SIG-M5 treated with dmso at 0.1 percent for 504 hours (cell line): ENCODE measurements at regions not wholly inside any gene's neighbourhood (a gene's known extent, or its start where the extent isn't known, plus 50 kb on each side); places are given as distances from the start of the nearest gene placed in this dataset.
A peak's percentile ranks its signal among the peaks of the same experiment; 100 is the strongest.
"Not testable (repeated sequence)": the region's sequence is repeated elsewhere in the genome, so short reads cannot be mapped to it uniquely, and the experiment has no call there.

Experiments
- DNase-seq: peaks from one replicate; lab custom pipeline; 2025; ENCODE audit not compliant: unreplicated experiment; lab: John Stamatoyannopoulos, UW

DNA sequence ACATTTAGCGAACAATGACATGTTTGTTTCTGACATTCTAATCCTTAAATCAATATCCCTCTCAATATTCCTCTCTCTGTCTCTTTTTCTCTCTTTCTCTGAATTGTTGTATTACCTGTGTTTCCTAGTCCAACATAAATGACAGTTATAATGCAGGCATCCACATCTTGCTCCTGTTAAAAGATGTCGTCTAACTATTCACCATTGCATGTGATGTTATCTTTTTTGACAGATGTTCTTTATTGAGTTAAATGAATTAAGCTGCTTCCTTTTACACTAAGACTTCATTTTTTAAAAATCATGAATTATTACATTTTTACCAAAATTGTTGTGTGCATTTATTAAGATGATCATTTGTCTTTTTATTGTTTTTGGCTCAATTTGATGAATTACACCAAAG, 527.5 kb downstream of the PRR16 start:
- DNase-seq, result no peak

DNA sequence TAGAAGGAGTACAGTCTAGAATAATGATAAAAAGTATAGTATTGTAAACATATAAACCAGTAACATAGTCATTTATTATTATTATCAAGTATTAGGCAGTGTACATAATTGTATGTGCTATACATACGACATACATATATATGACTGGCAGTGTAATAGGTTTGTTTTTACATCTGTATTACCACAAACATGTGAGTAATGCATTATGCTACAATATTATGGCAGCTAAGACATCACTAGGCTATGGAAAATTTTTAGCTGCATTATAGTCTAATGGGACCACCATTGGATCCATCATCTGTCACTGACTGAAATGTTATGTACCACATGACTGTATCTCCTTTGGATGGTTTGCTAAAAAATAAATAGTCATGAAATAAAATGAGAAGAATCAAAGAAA, 530.0 kb downstream of the PRR16 start:
- no peak for DNase-seq

DNA sequence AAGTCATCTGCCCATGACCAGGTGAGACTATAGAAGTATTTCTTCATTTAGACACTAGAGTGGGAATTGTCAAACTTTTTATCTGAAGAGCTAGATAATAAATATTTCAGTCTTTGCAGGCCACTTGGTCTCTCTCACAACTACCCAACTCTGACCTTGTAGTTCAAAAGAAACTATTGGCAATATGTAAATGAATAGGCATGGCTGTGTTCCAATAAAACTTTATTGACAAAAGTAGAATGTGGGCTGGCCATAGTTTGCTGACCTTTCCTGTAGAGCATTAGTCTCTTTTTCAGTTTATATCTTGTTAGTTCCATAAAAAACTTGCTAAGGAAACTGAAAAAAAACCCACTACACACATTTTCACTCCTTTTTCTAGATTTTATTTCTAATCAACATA, 535.5 kb downstream of the PRR16 start:
- no peak for DNase-seq

DNA sequence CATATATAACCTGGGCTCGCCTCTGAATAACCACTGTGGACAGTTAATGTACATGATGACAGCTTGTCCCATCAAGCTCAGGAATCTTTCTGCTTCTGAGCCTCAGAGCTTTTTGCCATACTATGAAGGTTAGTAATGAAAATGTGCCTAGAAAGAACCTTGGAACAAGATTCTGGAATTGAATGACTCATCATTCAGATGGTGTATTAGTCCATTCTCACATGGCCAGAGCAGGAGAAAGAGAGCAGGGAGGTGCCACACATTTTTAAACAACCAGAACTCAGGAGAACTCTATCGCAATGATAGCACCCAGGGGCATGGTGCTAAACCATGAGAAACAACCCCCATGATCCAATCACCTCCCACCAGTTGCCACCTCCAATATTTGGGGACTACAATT, 542.1 kb downstream of the PRR16 start:
- no peak for DNase-seq

DNA sequence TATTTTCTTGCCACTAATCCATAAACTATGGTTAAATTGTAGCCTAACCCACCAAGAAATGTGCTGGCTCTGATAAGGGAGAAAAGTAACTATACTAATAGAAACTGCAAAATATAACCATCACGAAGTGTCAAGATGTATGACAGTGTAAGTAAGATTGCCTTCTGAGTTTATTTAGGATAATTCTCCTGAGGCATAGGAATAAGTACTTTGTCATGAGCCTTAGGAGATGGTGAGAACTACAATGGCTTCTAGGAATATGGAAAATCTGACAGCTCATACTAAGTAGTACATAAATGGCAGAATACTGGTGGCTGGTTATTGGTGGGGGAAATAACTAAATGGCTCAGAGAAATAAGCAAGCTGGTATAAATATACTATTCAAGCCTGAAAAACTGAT, 543.9 kb downstream of the PRR16 start:
- DNase-seq, result no peak

DNA sequence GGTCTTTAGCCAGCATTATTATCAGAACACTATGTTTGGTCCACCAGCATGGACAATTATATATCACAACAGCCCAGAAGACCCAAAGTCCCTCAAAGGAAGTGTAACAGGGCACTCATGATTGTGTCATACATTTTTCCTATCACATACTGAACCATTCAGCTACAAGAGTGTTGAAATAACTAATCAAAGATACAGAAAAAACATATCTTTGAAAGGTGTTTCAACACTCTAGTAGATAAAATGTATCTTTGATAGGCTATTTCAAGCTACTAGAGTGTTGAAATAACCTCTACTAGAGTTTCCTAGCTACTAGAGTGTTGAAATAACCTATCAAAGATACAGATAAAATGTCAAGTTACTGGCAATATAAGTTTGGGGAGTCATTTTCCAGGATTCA, 545.0 kb downstream of the PRR16 start:
- no peak for DNase-seq

DNA sequence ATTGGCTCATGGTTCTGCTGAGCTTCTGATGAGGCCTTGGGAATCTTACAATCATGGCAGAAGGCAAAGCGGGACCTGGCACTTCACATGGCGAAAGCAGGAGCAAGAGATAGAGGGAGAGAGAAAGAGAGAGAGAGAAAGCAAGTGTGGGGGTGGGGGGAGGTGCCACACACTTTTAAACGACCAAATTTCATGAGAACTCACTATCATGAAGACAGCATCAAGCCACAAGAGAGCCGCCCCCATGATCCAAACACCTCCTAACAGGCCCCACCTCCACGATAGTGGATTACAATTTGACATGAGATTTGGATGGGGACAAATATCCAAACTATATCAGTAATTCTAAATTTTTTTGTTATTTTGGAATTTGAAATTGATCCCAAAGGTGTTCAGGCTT, 553.9 kb downstream of the PRR16 start:
- DNase-seq, result no peak

DNA sequence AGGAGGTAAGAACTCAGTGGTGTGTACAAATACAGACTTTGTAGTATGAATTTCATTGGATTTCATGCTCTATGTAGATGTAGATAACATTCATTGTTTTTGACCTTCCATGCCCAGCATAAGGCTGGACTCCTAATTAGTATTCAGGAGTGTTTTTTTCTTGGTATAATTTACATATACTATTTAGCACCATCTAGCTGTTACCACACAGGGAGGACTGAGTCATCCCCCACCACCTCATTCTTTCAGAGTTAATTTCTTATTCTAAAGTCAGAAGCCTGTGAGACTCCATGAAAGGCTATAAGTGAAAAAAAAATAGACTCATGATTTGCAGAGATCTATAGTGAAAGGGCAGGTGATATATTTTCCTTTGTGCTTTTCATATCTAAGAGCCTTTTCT, 555.0 kb downstream of the PRR16 start:
- DNase-seq, result no peak

DNA sequence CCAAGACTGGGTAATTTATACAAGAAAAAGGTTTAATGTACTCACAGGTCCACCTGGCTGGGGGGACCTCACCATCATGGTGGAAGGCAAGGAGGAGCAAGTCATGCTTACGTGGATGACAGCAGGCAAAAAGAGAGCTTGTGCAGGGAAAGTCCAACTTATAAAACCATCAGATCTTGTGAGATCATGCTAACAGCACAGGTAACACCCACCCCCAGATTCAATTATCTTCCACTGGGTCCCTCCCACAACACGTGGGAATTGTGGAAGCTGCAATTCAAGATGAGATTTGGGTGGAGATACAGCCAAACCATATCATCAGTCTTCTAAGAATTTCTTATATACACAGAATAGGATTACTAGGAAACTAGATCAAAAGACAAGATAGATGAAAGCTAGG, 555.6 kb downstream of the PRR16 start:
- DNase-seq, result no peak

DNA sequence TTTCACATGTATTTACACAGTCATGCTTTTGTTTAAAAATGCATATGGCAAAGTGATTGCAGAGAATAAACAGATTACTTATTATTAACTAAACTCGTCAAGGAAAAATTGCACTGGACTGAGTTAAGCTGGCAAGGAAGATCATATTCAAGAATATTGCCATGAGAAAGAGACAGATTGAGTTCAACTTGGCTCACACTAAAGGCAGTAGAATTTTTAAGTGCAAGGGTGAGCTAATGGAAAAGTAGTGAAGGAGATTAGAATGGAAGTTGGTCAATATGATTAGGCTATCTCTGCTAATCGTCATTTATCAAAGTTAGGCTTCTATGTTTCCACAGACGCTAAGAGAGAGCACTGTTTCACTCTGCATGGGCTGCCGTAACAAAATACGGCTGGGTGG, 557.6 kb downstream of the PRR16 start:
- DNase-seq, result no peak

DNA sequence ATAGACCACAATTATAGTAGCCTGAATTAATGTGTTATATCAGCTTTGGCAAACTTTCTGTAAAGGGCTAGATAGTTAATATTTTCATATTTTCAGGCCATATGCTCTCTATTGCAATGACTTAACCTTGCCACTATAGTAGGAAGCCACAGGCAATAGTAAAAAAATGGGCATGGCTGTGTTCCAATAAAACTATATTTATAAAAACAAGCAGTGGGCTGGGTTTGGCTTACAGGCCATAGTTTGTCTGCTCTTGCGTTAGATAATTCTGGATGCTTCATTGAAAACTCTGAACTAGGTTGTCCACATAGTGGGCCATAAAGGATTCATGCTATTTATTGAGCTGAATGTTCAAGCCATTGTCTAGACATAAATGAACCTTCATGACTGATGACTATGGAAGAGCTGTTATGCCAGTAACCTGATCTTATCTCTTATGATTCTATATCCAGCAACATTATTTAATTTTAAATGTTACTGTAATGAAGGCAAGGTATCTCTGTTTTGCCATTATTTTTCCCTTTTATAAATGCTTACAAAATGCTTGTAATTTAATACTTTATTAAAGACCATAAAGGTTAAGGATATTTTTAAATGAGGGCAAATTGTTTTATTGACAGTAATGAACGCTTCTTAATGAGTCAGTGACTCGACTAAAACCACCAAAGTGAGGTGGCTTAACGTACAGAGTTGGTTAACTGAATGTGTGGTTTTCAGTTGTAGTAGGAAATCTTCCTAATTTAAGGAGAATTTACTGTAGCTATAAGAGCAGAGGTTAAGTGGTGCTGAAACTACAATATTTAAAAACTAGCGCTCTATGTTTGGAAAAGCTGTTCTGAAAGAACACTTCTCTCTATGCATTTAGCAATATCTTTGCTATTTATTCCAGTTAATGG, 560.6 kb downstream of the PRR16 start:
- no peak for DNase-seq

DNA sequence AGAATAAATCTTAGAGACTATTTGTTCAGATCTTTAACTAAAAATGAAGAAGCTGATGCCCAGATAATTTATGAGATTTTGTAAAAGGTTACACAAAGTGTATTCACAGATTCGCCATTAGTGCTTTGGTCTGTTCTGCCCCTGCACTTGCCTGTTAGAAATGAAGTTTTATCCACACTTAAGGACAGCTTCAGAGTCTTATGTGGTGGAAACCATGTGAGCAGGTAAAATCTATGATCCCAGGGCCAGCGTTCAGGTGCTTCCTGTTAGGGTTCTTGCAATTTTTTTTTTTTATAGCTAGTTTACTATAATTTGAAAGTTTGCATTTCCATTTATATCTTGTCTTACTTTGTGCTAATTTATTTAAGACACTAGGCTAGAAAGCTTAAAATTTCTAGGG, 561.6 kb downstream of the PRR16 start:
- no peak for DNase-seq

DNA sequence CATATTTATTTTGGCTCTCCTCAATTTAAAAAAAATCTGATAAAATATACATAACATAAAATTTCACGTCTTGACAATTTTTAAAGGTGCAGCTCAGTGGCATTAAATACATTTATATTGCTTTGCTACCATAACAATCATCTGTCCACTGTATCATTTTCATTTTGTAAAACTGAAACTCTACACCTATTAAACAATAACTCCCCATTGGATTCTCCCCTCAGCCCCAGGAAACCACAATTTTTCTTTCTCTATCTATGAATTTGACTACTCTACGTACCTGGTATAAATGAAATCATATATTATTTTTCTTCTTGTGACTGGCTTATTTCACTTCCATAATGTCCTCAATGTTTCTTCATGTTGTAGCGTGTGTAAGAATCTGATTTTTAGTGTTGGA, 563.5 kb downstream of the PRR16 start:
- no peak for DNase-seq

DNA sequence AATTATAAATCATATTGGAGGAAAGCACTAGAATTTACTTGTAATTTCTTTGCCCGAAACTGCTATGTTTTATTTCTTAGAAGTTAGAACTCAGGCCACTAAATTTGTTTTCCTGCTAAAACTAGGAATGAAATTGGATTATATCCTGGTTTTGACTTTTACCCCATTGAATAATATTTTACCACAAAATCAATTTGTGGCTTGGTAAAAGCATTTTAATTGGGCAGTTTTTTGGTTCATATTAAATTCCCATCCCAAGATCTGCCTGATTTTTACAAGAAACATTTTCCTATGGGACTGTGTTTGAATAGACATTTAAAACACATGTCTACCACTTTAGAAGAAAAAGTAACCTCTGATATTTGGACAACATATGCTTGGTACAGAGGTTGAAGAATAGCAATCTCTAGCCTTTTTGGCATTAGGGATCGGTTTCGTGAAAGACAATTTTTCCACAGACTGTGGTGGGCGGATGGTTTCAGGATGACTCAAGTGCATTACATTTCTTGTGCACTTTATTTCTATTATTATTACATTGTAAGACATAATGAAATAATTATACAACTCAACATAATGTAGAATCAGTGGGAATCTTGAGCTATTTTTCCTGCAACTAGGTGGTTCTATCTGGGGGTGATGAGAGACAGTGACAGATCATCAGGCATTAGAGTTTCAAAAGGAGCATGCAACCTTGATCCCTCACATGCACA, 565.6 kb downstream of the PRR16 start:
- no peak for DNase-seq

DNA sequence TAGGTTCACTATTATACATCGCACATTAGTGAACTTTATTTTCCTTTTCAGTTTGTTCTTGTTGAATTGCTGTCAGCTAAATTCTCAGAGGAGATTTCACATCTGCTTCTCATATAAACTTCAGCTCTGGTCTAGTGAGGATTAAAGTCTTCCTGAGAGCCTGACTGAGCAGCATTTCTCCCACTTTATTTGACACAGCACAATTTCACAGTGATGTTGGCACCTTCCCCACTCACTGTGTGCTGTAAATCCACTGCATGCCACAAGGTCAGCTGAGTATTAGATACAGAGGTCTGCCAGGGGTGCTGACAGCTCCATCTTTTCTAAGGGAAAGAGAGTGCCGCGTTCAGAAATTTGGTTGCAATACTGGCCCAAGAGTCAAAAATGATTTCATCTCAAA, 567.4 kb downstream of the PRR16 start:
- no peak for DNase-seq

DNA sequence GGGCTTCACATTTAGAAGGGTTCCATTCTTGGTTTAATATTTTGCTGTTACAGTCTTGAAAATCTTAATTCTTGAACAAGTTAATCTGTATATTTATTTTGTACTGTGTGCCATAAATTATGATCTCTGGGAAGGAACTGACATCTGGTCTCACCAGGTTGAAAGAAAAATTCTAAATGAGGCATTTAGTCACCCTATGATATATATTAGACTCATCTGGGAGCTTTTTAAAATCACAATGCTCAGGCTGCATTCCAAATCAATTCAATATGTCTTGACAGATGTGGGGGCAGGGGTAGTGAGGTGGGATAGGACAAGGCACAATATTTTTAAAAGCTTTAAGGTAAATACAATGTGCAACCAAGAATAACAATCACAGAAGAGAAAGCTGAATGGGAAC, 569.2 kb downstream of the PRR16 start:
- DNase-seq, result no peak

DNA sequence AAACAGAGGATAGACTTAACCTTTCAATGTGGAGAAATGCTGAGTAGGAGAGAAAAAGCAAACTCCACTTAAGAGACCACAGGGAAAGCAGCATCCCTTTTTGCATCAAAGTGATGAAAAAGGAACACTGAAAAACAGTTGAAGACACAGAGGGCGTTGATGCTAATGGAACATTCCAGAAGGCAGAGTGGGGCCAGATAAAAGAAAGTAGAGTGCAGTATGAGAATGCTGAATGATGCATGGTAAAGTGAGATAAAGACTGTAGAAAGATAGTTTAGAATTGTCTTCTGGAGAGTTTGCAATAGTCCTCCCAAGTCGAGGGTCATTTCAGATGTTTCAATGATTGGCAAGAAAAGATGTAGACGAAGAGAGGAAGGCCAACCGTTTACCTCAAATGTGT, 574.3 kb downstream of the PRR16 start:
- no peak for DNase-seq

DNA sequence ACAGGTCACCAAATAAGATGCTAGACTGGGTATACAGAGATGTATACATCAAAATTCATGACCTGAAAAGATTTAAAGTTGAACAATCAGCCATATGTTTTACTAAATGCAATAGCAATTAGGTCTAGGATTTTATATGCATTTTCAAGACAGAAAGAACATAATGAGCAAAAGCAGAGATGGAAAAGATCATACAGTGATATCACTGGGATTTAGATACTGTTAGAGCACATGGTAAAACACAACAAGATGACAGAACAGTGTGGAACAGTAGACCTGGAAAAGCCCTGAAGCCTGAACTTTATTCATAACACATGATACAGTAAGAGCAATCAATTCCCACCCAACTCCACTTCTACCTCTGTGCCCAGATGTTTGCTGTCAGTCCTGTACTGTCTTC, 585.9 kb downstream of the PRR16 start:
- no peak for DNase-seq

DNA sequence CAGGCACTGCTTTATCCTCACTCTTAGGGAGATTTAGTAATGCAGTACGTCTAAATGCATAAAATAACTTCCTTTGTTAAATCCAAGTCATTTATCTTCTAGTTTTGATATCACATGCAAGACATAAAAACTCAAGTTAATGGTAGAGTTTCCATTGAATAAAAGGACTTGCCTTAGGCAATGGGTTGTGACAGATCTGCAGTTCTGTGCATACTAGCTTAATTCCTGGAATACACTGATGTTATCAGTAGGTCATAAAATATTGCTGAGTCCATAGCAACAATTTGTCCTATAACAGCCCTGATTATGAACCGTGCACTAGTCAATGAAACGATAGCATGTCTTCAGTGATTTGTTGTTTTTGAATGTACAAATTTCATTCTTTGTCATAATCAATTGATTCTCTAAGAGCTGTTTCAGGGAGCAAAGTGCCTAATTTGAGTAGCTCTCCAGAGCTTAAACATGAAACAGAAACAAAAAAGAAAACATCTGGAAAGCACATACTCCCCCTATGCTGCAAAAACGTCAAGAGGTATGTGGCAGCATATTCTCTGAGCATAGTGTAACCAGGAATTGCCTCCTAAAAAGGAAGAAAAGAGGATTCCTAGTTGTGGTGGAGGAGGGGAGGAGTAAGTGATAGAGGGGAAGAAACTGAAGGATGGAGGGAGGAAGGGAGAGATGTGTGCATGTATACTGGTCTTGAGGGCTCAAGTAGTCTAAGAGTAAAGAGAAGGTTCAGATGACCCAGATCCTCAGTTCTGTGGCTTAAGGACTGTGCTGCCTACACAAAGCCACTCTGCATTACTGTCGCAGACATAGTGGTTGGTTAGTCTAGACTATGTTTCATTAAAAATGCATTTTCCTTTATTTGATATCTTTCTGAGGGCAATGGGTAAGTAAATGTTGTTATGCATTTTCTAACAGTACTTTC, 589.2 kb downstream of the PRR16 start:
- DNase-seq, result peak; percentile 1

DNA sequence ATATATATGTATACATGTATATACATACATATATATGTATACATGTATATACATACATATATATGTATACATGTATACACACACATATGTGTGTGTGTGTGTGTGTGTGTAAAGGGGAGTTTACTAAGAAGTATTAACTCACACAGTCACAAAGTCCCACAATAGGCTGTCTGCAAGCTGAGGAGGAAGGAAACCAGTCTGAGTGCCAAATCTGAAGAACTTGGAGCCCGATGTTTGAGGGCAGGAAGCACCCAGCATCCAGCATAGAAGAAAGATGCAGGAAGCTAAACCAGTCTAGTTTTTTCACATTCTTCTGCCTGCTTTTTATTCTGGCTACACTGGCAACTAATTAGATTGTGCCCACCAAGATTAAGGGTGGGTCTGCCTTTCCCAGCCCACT, 591.5 kb downstream of the PRR16 start:
- DNase-seq, result no peak

DNA sequence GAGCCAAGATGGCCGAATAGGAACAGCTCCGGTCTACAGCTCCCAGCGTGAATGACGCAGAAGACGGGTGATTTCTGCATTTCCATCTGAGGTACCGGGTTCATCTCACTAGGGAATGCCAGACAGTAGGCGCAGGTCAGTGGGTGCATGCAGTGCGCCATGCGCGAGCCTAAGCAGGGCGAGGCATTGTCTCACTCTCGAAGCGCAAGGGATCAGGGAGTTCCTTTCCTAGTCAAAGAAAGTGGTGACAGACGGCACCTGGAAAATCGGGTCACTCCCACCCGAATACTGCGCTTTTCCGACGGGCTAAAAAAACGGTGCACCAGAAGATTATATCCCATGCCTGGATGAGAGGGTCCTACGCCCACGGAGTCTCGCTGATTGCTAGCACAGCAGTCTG, 600.1 kb downstream of the PRR16 start:
- not testable (repeated sequence) for DNase-seq

DNA sequence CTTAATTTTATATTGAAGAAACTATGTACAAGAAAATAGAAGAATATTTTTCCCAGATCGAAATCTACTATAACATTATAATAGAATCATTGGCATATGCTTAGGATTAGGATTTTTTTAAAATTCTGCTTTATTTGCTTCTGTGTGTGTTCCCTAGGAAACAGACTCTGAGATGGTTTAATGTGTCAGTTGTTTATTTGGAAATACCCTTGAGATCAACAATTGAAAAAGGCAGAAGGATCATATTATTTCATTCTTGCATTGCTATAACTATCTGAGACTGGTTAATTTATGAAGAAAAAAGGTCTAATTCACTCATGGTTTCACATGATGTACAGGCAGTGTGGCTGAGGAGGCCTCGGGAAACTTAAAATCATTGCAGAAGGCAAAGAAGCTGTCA, 622.6 kb downstream of the PRR16 start:
- DNase-seq, result no peak
